ENCODE measurements at regions not wholly inside any gene's neighbourhood (a gene's known extent, or its start where the extent isn't known, plus 50 kb on each side); places are given as distances from the start of the nearest gene placed in this dataset.

GRCh38 chr1:8157765-8158164 is 131.7 kb upstream of the ERRFI1 start:
- TF ChIP-seq CTCF (IDR thresholded peaks at IDR 0.05), result no peak
- TF ChIP-seq POLR2A (IDR thresholded peaks at IDR 0.05), result no peak
